Activated naive CD4-positive, alpha-beta T cell treated with anti-CD3 and anti-CD28 coated beads for 36 hours (primary cell): ENCODE measurements at regions not wholly inside any gene's neighbourhood (a gene's known extent, or its start where the extent isn't known, plus 50 kb on each side); places are given as distances from the start of the nearest gene placed in this dataset.

Experiments used
- CTCF ChIA-PET: fragments of 350-600 bp; sonication (Branson Sonifier 250); formaldehyde crosslinking; loops from one replicate; lab custom pipeline; 2021; ENCODE audit warnings: antibody characterized with exemption; lab: Charles Lee
- DNase-seq: peaks from one replicate; pipeline ENCODE4 v3.0.0-alpha.2; 2020
- H3K27ac Mint-ChIP-seq: one replicate; pipeline ENCODE4 v1.8.0; 2021; ENCODE audit warnings: mild to moderate bottlenecking, mixed read lengths
- H3K27me3 Mint-ChIP-seq: one replicate; pipeline ENCODE4 v1.8.0; 2021; ENCODE audit warnings: low read depth, mixed read lengths
- H3K36me3 Mint-ChIP-seq: one replicate; pipeline ENCODE4 v1.8.0; 2021; ENCODE audit warnings: low read depth, mixed read lengths
- H3K4me1 Mint-ChIP-seq: one replicate; pipeline ENCODE4 v1.8.0; 2021; ENCODE audit warnings: low read depth, mixed read lengths
- H3K4me3 Mint-ChIP-seq: one replicate; pipeline ENCODE4 v1.8.0; 2021; ENCODE audit warnings: mild to moderate bottlenecking, moderate library complexity, mixed read lengths
- H3K9me3 Mint-ChIP-seq: one replicate; pipeline ENCODE4 v1.8.0; 2021; ENCODE audit warnings: mixed read lengths
- intact Hi-C: fragments of 100-400 bp; cut with micrococcal nuclease; formaldehyde crosslinking; loops from one replicate; pipeline ENCODE4 v1.15.1; 2023

DNA sequence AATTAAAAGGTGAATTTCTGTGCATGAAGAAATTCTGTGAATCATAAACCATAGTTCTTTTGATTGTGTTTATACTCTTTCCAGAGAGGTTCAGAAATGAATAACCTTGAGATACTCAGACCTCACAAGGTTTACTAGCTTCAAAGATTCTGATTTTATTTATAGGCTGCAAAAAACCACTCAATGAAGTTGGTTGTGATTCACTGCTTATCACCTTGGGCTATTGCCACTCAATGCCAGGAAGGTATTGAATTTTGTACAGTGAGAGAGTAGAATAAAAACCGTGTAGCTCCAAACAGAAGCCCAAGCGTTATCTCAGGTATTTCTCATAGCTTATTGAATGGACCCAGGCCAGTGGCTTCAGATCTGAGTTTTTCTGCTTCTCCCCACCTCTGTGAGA, 118.7 kb downstream of the FHIP1A start:
- CTCF ChIA-PET, result interaction anchor here (0.6 to 0.7 kb wide), 2 partner anchors 200 to 406 kb away, joined by 3 to 4 read pairs; no protein-coding TSS in a partner anchor
- no peak for DNase-seq
- Mint-ChIP-seq H3K4me3 (no peak overlapping the region), H3K27ac (no peak overlapping the region), H3K9me3 (peaks cover 1% of the 10 kb centered on the region), H3K36me3 (no peaks in the 10 kb centered on the region), H3K27me3 (no peaks in the 10 kb centered on the region), H3K4me1 (peaks cover 5% of the 10 kb centered on the region)
- intact Hi-C loops, result no loop called here

- H3K4me3 Mint-ChIP-seq, result no peak overlapping the region
- no peaks in the 10 kb centered on the region for H3K36me3 Mint-ChIP-seq
- CTCF ChIA-PET, result no interaction called here
These were observed 120.2 kb downstream of the FHIP1A start for GRCh38 chr4:151529187-151529586.

DNA sequence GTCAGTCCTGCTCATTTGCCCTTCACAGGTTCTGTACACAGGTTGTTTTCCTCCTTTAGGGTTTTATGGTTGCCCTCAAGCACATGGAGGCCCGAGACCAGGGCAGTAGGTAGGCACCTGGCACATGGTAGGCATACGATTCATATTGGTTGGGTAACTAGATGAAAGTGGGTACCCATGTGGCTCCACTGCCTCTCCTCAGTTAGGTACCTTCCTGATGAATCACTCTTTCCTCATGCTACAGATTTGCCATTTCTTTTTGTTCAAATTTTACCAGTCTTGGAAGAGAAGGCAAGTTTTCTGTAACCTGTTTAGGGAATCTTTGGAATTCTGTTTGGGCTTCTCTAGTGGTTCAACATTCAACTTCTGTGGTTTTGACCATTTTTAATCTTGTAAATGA, 121.3 kb downstream of the FHIP1A start:
- Mint-ChIP-seq H3K9me3 (peaks cover 1% of the 10 kb centered on the region), H3K27ac (no peak overlapping the region), H3K4me1 (no peaks in the 10 kb centered on the region), H3K27me3 (no peaks in the 10 kb centered on the region), H3K4me3 (no peak overlapping the region), H3K36me3 (no peaks in the 10 kb centered on the region)
- CTCF ChIA-PET, result no interaction called here
- DNase-seq, result no peak
- intact Hi-C loops, result no loop called here

More at GRCh38 chr4:151529187-151529586, 120.2 kb downstream of the FHIP1A start:
- Mint-ChIP-seq H3K27ac (no peak overlapping the region), H3K4me1 (peaks cover 5% of the 10 kb centered on the region), H3K27me3 (no peaks in the 10 kb centered on the region), H3K9me3 (peaks cover 1% of the 10 kb centered on the region)
- no peak for DNase-seq
- intact Hi-C loops, result no loop called here

- Mint-ChIP-seq H3K27me3 (no peaks in the 10 kb centered on the region), H3K27ac (no peak overlapping the region), H3K9me3 (peaks cover 1% of the 10 kb centered on the region), H3K4me1 (no peaks in the 10 kb centered on the region), H3K36me3 (no peaks in the 10 kb centered on the region), H3K4me3 (no peak overlapping the region)
- no peak for DNase-seq
- CTCF ChIA-PET, result no interaction called here
- intact Hi-C loops, result no loop called here
These were observed 121.8 kb downstream of the FHIP1A start for GRCh38 chr4:151530783-151531182.

DNA sequence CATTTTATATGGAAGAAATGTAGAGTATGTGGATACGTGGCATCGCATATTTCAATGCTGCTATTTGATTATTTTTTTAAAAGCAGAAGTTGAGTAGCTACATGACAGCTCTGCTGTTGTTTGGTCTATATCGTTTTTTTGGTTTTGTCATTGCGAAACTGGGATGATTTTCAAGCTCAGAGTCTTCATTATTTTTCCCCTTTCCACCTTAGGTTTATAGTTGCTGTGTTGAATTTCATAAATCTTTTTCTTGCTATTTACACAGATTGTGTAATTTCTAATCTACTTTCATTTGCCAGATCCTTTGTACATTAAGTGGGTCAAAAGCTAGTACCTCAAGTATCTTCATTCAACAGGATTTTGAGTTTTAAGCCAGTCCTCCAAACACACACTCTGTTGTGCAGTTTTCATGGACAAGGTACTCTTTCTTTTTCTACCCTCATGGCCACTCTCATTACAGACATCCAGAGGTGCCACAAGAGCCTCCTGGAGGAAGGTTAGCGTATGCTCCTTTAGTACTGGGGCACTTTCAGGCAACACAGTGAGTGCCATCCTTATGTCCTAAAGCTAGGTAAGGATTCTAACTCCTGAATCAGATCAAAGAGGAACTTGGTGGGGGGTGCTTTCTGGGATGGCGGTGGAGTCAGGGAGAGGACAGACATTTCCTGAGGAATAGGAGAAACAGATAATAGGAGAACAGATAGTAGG, 123.2 kb downstream of the FHIP1A start:
- Mint-ChIP-seq H3K9me3 (peaks cover 1% of the 10 kb centered on the region), H3K27ac (no peak overlapping the region), H3K36me3 (no peaks in the 10 kb centered on the region), H3K4me3 (no peak overlapping the region), H3K27me3 (no peaks in the 10 kb centered on the region), H3K4me1 (no peaks in the 10 kb centered on the region)
- CTCF ChIA-PET, result interaction anchor here (0.9 kb wide), 1 partner anchor 80 kb away, joined by 3 read pairs; no protein-coding TSS in a partner anchor
- intact Hi-C loops, result no loop called here
- DNase-seq, result no peak

DNA sequence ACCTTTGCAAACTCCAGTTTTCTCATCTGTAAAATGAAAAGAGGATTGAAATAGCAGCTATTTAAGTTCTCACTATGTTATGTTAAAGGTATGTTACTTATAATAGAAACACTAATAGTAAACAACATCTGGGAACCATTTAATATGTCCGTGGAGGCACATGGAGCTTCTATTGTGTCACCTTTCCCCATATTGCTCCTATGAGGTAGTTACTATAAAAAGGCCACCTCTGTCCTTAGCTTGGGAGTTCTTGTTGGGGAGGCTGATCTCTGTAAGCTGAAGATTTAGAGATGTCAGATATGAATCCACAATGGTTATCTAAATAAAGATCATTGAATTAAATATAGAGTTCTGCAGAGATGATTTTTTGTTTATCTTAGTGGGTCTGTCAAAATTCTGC, 125.2 kb downstream of the FHIP1A start:
- Mint-ChIP-seq H3K4me1 (no peaks in the 10 kb centered on the region), H3K27ac (no peak overlapping the region), H3K9me3 (no peaks in the 10 kb centered on the region), H3K4me3 (no peak overlapping the region), H3K36me3 (no peaks in the 10 kb centered on the region), H3K27me3 (no peaks in the 10 kb centered on the region)
- no peak for DNase-seq
- intact Hi-C loops, result no loop called here
- CTCF ChIA-PET, result interaction anchor here (0.8 kb wide), 1 partner anchor 9 kb away, joined by 3 read pairs; no protein-coding TSS in a partner anchor

DNA sequence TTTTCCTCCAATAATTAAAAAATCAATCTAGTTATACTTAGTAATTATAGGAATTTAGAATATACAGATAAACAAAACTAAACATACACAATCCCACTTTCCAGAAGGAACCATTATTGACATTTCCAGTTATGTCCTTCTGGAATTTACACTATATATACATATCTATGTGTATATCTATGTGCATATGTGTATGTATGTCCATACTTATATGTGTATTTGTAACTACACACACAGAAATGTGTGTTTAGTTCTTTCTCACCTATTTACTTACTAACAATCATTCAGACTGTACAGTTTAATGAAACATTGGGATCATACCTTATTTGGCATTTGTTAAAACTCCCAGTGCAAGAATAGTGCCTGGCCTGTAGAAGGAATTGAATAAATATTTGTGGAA, 126.4 kb downstream of the FHIP1A start:
- Mint-ChIP-seq H3K9me3 (no peaks in the 10 kb centered on the region), H3K4me3 (no peak overlapping the region), H3K4me1 (no peaks in the 10 kb centered on the region), H3K27ac (no peak overlapping the region), H3K27me3 (no peaks in the 10 kb centered on the region), H3K36me3 (no peaks in the 10 kb centered on the region)
- intact Hi-C loops, result no loop called here
- DNase-seq, result no peak
- CTCF ChIA-PET, result no interaction called here

GRCh38 chr4:151537687-151538086, 128.7 kb downstream of the FHIP1A start:
- Mint-ChIP-seq H3K27me3 (no peaks in the 10 kb centered on the region), H3K4me3 (no peak overlapping the region), H3K36me3 (no peaks in the 10 kb centered on the region), H3K9me3 (no peaks in the 10 kb centered on the region), H3K27ac (no peak overlapping the region), H3K4me1 (no peaks in the 10 kb centered on the region)
- DNase-seq, result no peak
- CTCF ChIA-PET, result no interaction called here
- intact Hi-C loops, result no loop called here

DNA sequence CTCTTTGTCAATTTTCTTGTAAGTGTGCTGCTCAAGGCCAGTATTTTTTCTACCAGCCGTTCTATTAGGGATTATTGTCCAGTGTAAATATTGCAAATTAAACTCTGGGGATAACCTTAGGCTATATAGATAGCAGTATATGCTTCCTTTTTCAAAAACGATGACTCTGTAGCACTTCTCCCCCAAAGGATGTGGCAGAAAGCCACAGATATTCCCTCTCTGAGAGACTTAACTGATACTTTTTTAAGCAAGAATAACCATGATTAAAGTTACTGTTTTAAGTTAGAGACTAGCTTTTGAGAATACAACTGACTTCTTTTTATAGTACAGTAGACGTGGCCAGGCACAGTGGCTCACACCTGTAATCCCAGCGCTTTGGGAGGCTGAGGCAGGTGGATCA, 130.0 kb downstream of the FHIP1A start:
- H3K27me3 Mint-ChIP-seq, result no peaks in the 10 kb centered on the region
- no peaks in the 10 kb centered on the region for H3K9me3 Mint-ChIP-seq
- intact Hi-C loops, result no loop called here
- CTCF ChIA-PET, result no interaction called here
- H3K27ac Mint-ChIP-seq, result no peak overlapping the region
- DNase-seq, result no peak
- no peak overlapping the region for H3K4me3 Mint-ChIP-seq
- H3K4me1 Mint-ChIP-seq, result no peaks in the 10 kb centered on the region
- no peaks in the 10 kb centered on the region for H3K36me3 Mint-ChIP-seq

- Mint-ChIP-seq H3K36me3 (no peaks in the 10 kb centered on the region), H3K4me1 (no peaks in the 10 kb centered on the region), H3K4me3 (no peak overlapping the region), H3K9me3 (no peaks in the 10 kb centered on the region), H3K27ac (no peak overlapping the region), H3K27me3 (no peaks in the 10 kb centered on the region)
- CTCF ChIA-PET, result no interaction called here
- intact Hi-C loops, result no loop called here
- DNase-seq, result no peak
These were observed 131.9 kb downstream of the FHIP1A start for GRCh38 chr4:151540728-151541388.

DNA sequence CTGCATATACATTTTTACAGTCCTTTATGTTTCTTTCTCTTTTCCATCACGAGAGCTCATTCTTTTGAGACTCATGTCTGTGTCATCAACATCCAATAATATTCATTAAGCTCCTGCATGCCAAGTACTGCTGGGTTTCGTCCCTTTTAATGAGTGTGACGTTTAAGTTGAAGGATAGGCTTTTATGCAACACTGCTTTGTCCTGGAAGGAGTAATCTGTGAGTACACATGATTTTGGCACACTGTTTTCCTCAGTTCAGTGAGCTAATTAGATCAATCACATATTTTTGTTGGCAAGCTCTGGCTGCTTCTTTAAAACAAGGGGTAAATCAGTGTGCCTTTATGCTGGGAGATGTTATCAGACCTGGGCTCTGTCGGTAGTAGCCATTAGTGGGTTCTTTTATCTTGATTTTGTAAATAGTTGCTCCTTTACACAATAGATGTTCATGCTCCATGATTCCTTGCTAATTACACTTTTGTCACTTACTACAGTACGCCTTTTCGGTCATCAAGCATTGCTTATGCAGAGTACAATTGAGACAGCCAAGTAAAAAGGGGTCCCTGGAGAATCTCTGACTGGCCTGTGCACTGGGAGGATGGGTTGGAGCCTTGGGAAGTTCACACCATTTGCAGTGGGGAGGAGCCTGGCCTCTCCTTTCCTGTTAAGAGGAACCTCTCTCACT, 132.6 kb downstream of the FHIP1A start:
- no peaks in the 10 kb centered on the region for H3K9me3 Mint-ChIP-seq
- no peak overlapping the region for H3K4me3 Mint-ChIP-seq
- H3K27ac Mint-ChIP-seq, result no peak overlapping the region
- H3K4me1 Mint-ChIP-seq, result no peaks in the 10 kb centered on the region
- intact Hi-C loops, result no loop called here
- H3K36me3 Mint-ChIP-seq, result no peaks in the 10 kb centered on the region
- no peak for DNase-seq
- CTCF ChIA-PET, result no interaction called here
- H3K27me3 Mint-ChIP-seq, result no peaks in the 10 kb centered on the region

DNA sequence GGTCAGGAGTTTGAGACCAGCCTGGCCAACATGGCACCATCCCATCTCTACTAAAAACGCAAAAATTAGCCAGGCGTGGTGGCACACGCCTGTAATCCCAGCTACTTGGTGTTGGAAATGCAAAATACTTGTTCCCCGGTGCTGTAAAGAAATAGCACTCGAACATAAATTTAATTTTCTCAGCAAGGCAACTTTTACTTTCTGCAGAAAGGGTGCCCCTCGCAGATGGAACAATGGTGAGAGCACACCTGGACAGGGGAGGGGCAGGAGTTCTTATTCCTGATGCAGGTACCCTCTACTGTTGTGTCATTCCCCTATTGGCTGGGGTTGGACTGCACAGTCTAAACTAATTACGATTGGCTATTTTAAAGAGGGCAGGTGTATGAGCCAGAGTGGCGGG, 139.7 kb downstream of the FHIP1A start:
- H3K4me3 Mint-ChIP-seq, result no peak overlapping the region
- intact Hi-C loops, result no loop called here
- DNase-seq, result no peak
- H3K27me3 Mint-ChIP-seq, result peaks cover 4% of the 10 kb centered on the region
- CTCF ChIA-PET, result no interaction called here
- H3K36me3 Mint-ChIP-seq, result peaks cover 8% of the 10 kb centered on the region
- peaks cover 17% of the 10 kb centered on the region for H3K9me3 Mint-ChIP-seq
- H3K4me1 Mint-ChIP-seq, result no peaks in the 10 kb centered on the region
- H3K27ac Mint-ChIP-seq, result no peak overlapping the region
